ENCODE measurements at regions not wholly inside any gene's neighbourhood (a gene's known extent, or its start where the extent isn't known, plus 50 kb on each side); places are given as distances from the start of the nearest gene placed in this dataset.
"Not testable (repeated sequence)": the region's sequence is repeated elsewhere in the genome, so short reads cannot be mapped to it uniquely, and the experiment has no call there.

DNA sequence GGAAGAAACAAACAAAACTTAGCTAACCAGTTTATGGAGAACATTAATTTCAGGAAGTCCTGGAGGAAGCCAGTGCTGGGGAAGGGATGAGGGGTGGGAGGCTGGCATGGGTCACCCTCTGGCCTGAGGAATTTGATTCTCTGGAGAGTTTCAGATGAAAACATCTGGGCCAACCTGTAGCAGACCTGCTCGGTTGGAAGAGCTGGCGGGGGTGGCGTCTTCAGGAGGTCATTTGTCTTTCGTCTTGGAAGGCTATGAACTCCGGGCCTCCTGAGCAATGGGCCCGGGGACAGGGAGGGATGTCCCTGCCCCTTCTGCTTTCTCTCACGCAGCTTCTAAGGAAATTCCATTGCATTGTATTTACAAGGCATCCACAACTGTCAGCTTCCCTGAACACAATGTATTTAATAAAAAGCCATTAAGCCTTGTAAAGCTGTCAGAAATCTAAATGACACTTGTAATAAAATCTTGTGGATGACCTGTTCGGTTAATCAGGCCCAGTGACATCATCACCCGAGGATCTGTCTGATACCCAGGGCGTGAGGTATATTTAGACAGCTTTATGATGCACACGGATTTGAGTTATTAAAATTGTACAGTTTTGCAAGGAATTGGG lies 250.5 kb downstream of the RAB11FIP2 start:
- H3K9ac ChIP-seq (ENCODE audit: insufficient read length), result no peak overlapping the region
- H3K9me3 ChIP-seq (ENCODE audit: low read depth, low read length), result no peaks in the 10 kb centered on the region
- no peak overlapping the region for H3K27ac ChIP-seq
- TF ChIP-seq FOXP2 (optimal IDR thresholded peaks at IDR 0.05; ENCODE audit: control extremely low read depth, extremely low read length, insufficient read depth), result no peak
- no peak for TF ChIP-seq POLR2AphosphoS5 (IDR thresholded peaks at IDR 0.05; ENCODE audit: borderline replicate concordance, low read depth, low read length)
- no peak for TF ChIP-seq EZH2 (IDR thresholded peaks at IDR 0.05)
- H3K4me3 ChIP-seq, result no peak overlapping the region
- DNase-seq (ENCODE audit: low read depth, low spot score), result no peak
- H3K36me3 ChIP-seq (ENCODE audit: insufficient read depth, low read length), result no peaks in the 10 kb centered on the region

DNA sequence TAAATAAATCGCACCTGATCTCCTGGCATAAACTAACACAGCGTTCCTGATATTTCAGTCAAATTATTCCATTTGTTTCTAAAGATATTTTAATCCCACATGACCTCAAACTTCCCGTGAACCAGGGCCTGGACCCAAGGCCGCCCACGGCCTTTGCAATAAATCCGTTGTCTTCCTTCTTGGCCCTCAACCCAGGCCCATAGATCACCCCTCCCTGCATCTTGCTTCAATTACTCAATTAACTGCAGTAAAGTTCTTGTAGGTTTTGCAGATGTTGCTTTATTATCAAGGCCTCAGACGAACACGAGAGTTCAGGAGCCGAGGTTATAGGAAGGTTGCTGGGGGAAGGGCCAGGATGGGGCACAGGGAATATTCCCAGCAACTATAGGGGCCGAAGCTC lies 249.4 kb downstream of the RAB11FIP2 start:
- no peak overlapping the region for H3K4me3 ChIP-seq
- no peak for DNase-seq (ENCODE audit: low read depth, low spot score)

DNA sequence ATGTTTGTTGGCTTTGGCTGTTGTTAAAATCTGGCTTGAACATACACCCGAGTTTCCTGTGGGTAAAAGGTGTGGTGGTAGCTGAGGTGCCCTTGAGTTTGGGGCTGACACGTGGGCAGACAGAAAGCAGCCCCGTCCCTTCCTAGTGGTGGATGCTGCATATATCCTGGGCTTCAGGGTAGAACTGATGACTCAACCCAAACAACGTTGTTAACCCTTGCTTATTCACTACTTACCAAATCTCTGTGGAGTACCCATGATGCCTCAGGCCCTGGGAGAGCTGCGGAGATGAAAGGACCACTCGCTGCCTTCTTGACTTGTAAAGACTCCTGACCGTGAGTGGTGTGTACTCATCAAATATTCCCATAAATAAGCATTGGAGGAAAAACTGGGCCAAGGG lies 245.1 kb downstream of the RAB11FIP2 start:
- H3K9ac ChIP-seq (ENCODE audit: insufficient read length), result no peak overlapping the region
- no peaks in the 10 kb centered on the region for H3K36me3 ChIP-seq (ENCODE audit: insufficient read depth, low read length)
- H3K4me3 ChIP-seq, result no peak overlapping the region
- no peak overlapping the region for H3K27ac ChIP-seq
- TF ChIP-seq POLR2AphosphoS5 (IDR thresholded peaks at IDR 0.05; ENCODE audit: borderline replicate concordance, low read depth, low read length), result no peak
- TF ChIP-seq FOXP2 (optimal IDR thresholded peaks at IDR 0.05; ENCODE audit: control extremely low read depth, extremely low read length, insufficient read depth), result no peak
- TF ChIP-seq EZH2 (IDR thresholded peaks at IDR 0.05), result no peak
- H3K9me3 ChIP-seq (ENCODE audit: low read depth, low read length), result no peaks in the 10 kb centered on the region
- DNase-seq (ENCODE audit: low read depth, low spot score), result no peak

More for the DNA sequence above, 249.4 kb downstream of the RAB11FIP2 start:
- Histone ChIP-seq H3K9ac (ENCODE audit: insufficient read length) (no peak overlapping the region), H3K9me3 (ENCODE audit: low read depth, low read length) (no peaks in the 10 kb centered on the region), H3K36me3 (ENCODE audit: insufficient read depth, low read length) (no peaks in the 10 kb centered on the region), H3K27ac (no peak overlapping the region)
- no peak for TF ChIP-seq EZH2 (IDR thresholded peaks at IDR 0.05)
- TF ChIP-seq POLR2AphosphoS5 (IDR thresholded peaks at IDR 0.05; ENCODE audit: borderline replicate concordance, low read depth, low read length), result no peak
- TF ChIP-seq FOXP2 (optimal IDR thresholded peaks at IDR 0.05; ENCODE audit: control extremely low read depth, extremely low read length, insufficient read depth), result no peak

DNA sequence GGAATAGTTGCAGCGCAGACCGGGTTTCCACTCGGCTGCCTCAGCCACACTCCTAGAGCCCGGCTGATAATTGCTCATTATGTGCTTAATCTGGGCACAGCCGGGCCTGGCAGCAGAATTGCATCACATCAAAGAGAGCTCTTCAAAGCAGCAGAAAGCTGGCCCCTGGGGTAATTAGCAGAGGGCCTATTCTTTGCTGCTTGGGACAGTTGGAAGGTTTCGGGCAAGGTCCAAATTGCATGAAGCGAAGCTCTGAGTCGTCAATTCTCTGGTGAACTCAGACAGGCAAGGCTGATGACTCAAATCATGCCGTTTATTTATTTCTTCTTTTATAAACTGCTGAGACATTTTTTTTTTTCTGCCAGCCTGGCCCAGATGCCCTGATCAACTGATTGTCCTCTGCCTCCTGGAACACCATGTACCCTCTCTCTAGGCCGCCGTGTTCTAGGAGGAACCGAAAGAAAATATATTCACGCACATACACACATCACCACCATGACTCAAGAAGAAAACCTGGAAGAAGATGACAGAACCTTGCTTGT lies 242.2 kb downstream of the RAB11FIP2 start:
- no peak overlapping the region for H3K4me3 ChIP-seq
- no peaks in the 10 kb centered on the region for H3K9me3 ChIP-seq (ENCODE audit: low read depth, low read length)
- no peak overlapping the region for H3K9ac ChIP-seq (ENCODE audit: insufficient read length)
- no peak for DNase-seq (ENCODE audit: low read depth, low spot score)
- no peak overlapping the region for H3K27ac ChIP-seq
- no peaks in the 10 kb centered on the region for H3K36me3 ChIP-seq (ENCODE audit: insufficient read depth, low read length)
- TF ChIP-seq FOXP2 (optimal IDR thresholded peaks at IDR 0.05; ENCODE audit: control extremely low read depth, extremely low read length, insufficient read depth) (no peak), POLR2AphosphoS5 (IDR thresholded peaks at IDR 0.05; ENCODE audit: borderline replicate concordance, low read depth, low read length) (no peak)

DNA sequence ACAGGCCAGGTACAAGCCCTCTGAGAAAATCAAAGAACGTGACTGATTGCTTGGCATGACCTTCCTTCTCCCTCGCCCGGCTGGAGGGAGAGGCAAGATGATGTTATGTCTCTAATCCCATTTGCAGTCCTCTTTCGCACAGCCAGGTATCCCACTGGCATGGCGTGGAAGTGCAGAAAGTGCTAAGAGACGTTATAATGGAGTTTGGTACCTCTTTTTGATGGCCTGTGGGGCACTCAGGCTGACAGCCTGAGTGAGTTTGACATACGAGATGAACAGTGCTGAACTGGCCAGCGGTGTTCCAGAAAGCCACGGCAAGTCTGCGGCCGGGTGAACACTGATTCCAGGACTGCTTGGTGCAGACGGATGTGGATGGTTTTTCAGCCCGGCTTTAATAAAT lies 241.6 kb downstream of the RAB11FIP2 start:
- Histone ChIP-seq H3K9me3 (ENCODE audit: low read depth, low read length) (no peaks in the 10 kb centered on the region), H3K27ac (no peak overlapping the region), H3K9ac (ENCODE audit: insufficient read length) (no peak overlapping the region), H3K36me3 (ENCODE audit: insufficient read depth, low read length) (no peaks in the 10 kb centered on the region), H3K4me3 (no peak overlapping the region)
- TF ChIP-seq POLR2AphosphoS5 (IDR thresholded peaks at IDR 0.05; ENCODE audit: borderline replicate concordance, low read depth, low read length) (no peak), FOXP2 (optimal IDR thresholded peaks at IDR 0.05; ENCODE audit: control extremely low read depth, extremely low read length, insufficient read depth) (no peak), EZH2 (IDR thresholded peaks at IDR 0.05) (no peak)
- DNase-seq (ENCODE audit: low read depth, low spot score), result no peak

DNA sequence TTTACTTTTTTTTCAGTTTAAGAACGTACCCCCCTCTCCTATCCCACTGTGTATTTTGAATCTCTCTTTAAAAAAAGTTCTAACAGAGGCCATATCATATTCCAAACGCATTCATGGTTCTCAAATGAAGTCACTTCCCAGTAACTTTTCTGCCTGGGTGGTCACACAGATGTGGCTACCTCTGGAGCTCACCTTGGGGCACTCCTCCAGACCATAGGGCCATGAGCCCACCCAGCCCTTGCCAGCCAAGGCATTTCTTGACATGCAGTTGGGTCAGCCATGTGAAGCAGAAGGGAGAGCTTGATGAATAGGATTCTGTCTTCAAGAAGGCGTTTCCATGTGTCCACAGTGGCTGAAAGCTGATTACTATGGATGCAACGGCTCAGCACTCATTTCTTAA lies 239.3 kb downstream of the RAB11FIP2 start:
- TF ChIP-seq POLR2AphosphoS5 (IDR thresholded peaks at IDR 0.05; ENCODE audit: borderline replicate concordance, low read depth, low read length) (no peak), EZH2 (IDR thresholded peaks at IDR 0.05) (no peak), FOXP2 (optimal IDR thresholded peaks at IDR 0.05; ENCODE audit: control extremely low read depth, extremely low read length, insufficient read depth) (no peak)
- no peaks in the 10 kb centered on the region for H3K9me3 ChIP-seq (ENCODE audit: low read depth, low read length)
- H3K27ac ChIP-seq, result no peak overlapping the region
- no peak overlapping the region for H3K9ac ChIP-seq (ENCODE audit: insufficient read length)
- no peak overlapping the region for H3K4me3 ChIP-seq
- DNase-seq (ENCODE audit: low read depth, low spot score), result no peak
- no peaks in the 10 kb centered on the region for H3K36me3 ChIP-seq (ENCODE audit: insufficient read depth, low read length)

DNA sequence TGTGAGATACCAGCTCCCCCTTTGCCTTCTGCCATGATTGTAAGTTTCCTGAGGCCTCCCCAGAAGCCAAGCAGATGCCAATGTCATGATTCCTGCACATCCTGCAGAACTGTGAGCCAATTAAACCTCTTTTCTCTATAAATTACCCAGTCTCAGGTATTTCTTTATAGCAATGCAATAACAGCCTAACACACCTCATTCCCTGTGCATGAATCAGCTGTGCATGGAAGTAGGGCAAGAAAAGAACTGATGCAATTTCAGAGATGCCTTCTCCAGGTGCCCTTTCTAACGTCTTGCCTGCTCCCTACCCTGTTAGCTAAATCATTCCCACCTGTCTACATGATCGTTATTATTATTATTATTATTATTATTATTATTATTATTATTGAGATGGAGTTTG lies 230.9 kb downstream of the RAB11FIP2 start:
- not testable (repeated sequence) for H3K9ac ChIP-seq (ENCODE audit: insufficient read length); H3K27ac ChIP-seq; H3K4me3 ChIP-seq; H3K36me3 ChIP-seq (ENCODE audit: insufficient read depth, low read length); H3K9me3 ChIP-seq (ENCODE audit: low read depth, low read length); DNase-seq (ENCODE audit: low read depth, low spot score)

DNA sequence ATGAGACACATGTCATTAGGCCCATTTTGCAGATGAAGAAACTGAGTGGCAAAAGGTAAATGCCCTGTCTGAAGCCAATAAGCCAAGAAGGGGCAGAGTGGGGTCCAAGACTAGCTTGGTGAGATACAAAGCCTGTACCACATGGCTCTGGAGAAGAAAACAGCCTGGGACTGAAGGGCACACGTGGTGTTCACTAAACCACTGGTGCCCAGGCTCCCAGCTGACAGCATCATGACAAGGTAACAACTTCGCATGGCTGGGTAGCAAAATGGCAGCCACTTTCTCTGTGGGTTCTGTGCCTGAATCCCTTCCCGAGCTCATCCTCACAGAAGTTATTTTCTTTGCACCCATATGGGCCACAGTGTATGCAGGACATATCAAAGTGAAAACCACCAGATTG lies 229.6 kb downstream of the RAB11FIP2 start:
- H3K9me3 ChIP-seq (ENCODE audit: low read depth, low read length), result no peaks in the 10 kb centered on the region
- no peak for DNase-seq (ENCODE audit: low read depth, low spot score)

DNA sequence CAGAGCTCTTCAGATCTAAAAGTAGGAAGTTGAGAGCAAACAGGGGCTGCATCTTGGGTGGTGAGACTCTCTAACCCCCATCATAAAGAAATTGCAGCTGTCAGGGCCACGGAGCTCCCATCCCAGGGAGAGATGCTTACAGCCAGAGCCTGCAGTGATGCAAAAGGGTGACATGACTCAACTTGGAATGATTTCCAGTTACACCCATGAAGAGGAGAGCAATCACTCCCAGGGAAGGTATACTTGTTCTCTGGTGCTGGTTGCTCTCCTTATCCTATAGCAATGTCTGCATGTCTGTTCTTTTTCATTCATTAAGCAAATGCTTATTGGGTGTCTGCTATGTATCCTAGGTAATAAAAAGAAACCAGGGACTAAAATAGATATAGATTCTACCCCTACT lies 228.0 kb downstream of the RAB11FIP2 start:
- H3K27ac ChIP-seq, result no peak overlapping the region
- no peak overlapping the region for H3K4me3 ChIP-seq
- no peaks in the 10 kb centered on the region for H3K9me3 ChIP-seq (ENCODE audit: low read depth, low read length)
- no peaks in the 10 kb centered on the region for H3K36me3 ChIP-seq (ENCODE audit: insufficient read depth, low read length)
- DNase-seq (ENCODE audit: low read depth, low spot score), result no peak
- H3K9ac ChIP-seq (ENCODE audit: insufficient read length), result no peak overlapping the region
- TF ChIP-seq POLR2AphosphoS5 (IDR thresholded peaks at IDR 0.05; ENCODE audit: borderline replicate concordance, low read depth, low read length), result no peak
- no peak for TF ChIP-seq EZH2 (IDR thresholded peaks at IDR 0.05)
- no peak for TF ChIP-seq FOXP2 (optimal IDR thresholded peaks at IDR 0.05; ENCODE audit: control extremely low read depth, extremely low read length, insufficient read depth)

More for the DNA sequence above, 229.6 kb downstream of the RAB11FIP2 start:
- Histone ChIP-seq H3K36me3 (ENCODE audit: insufficient read depth, low read length) (no peaks in the 10 kb centered on the region), H3K4me3 (no peak overlapping the region), H3K9ac (ENCODE audit: insufficient read length) (no peak overlapping the region), H3K27ac (no peak overlapping the region)
- TF ChIP-seq EZH2 (IDR thresholded peaks at IDR 0.05), result no peak
- TF ChIP-seq FOXP2 (optimal IDR thresholded peaks at IDR 0.05; ENCODE audit: control extremely low read depth, extremely low read length, insufficient read depth), result no peak
- TF ChIP-seq POLR2AphosphoS5 (IDR thresholded peaks at IDR 0.05; ENCODE audit: borderline replicate concordance, low read depth, low read length), result no peak
